ENCODE measurements at regions not wholly inside any gene's neighbourhood (a gene's known extent, or its start where the extent isn't known, plus 50 kb on each side); places are given as distances from the start of the nearest gene placed in this dataset.

GRCh38 chr12:76292891-76293290 is 55.3 kb downstream of the BBS10 start:
- peak; percentile 63 for DNase-seq (ENCODE audit: low read depth)

- peak; percentile 74 for DNase-seq (ENCODE audit: low read depth)
Measured at GRCh38 chr12:76292305-76292704, 55.9 kb downstream of the BBS10 start.

- no peak for DNase-seq (ENCODE audit: low read depth)
Measured at GRCh38 chr12:76290963-76291859, 57.0 kb downstream of the BBS10 start.

- no peak for DNase-seq (ENCODE audit: low read depth)
Measured at GRCh38 chr12:76288218-76288617, 60.0 kb downstream of the BBS10 start.

- DNase-seq (ENCODE audit: low read depth): no peak
Measured at GRCh38 chr12:76284816-76285750, 63.1 kb downstream of the BBS10 start.

- no peak for DNase-seq (ENCODE audit: low read depth)
Measured at GRCh38 chr12:76282744-76283143, 65.5 kb downstream of the BBS10 start.

GRCh38 chr12:76277480-76277879 is 70.7 kb downstream of the BBS10 start:
- peak; percentile 85 for DNase-seq (ENCODE audit: low read depth)

- DNase-seq (ENCODE audit: low read depth): peak; percentile 40
Measured at GRCh38 chr12:76276499-76277151, 71.6 kb downstream of the BBS10 start.

- DNase-seq (ENCODE audit: low read depth): no peak
Measured at GRCh38 chr12:76275511-76276093, 72.6 kb downstream of the BBS10 start.

- DNase-seq (ENCODE audit: low read depth): peak; percentile 76
Measured at GRCh38 chr12:76274420-76275083, 73.7 kb downstream of the BBS10 start.

GRCh38 chr12:76272287-76272686 is 75.9 kb downstream of the BBS10 start:
- no peak for DNase-seq (ENCODE audit: low read depth)

- DNase-seq (ENCODE audit: low read depth): peak; percentile 66
Measured at GRCh38 chr12:76270657-76271358, 77.4 kb downstream of the BBS10 start.

- DNase-seq (ENCODE audit: low read depth): no peak
Measured at GRCh38 chr12:76268267-76268666, 79.9 kb downstream of the BBS10 start.

- DNase-seq (ENCODE audit: low read depth): peak; percentile 86
Measured at GRCh38 chr12:76266797-76267196, 81.4 kb downstream of the BBS10 start.

- no peak for DNase-seq (ENCODE audit: low read depth)
Measured at GRCh38 chr12:76265424-76266180, 82.6 kb downstream of the BBS10 start.

GRCh38 chr12:76264611-76265012 is 83.6 kb downstream of the BBS10 start:
- no peak for DNase-seq (ENCODE audit: low read depth)

GRCh38 chr12:76263696-76264095 is 84.5 kb downstream of the BBS10 start:
- no peak for DNase-seq (ENCODE audit: low read depth)

- peak; percentile 56 for DNase-seq (ENCODE audit: low read depth)
Measured at GRCh38 chr12:76260390-76260748, 87.8 kb downstream of the BBS10 start.

- DNase-seq (ENCODE audit: low read depth): peak; percentile 77
Measured at GRCh38 chr12:76259660-76260389, 88.4 kb downstream of the BBS10 start.
